ENCODE measurements at regions not wholly inside any gene's neighbourhood (a gene's known extent, or its start where the extent isn't known, plus 50 kb on each side); places are given as distances from the start of the nearest gene placed in this dataset.

DNA sequence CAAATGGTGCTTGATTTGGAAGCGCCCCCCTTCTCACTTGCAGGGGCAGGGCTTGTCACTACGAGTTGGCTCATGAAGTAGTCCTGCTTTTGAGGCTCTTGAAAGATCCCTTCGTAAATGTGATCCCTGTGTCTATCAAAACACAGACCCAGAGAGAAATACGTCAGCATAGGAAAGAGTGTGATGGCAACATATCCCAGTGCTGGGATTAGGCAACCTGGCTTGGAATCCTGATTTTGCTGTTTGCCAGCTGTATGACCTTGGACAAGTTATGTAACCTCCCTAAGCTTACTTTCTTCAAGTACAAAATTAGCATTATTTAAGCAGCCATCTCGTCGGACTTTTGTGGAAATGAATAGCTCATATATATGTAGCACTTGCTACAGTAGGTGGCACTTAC, 228.4 kb downstream of the ATG4C start:
- TF ChIP-seq, protein P1, sequence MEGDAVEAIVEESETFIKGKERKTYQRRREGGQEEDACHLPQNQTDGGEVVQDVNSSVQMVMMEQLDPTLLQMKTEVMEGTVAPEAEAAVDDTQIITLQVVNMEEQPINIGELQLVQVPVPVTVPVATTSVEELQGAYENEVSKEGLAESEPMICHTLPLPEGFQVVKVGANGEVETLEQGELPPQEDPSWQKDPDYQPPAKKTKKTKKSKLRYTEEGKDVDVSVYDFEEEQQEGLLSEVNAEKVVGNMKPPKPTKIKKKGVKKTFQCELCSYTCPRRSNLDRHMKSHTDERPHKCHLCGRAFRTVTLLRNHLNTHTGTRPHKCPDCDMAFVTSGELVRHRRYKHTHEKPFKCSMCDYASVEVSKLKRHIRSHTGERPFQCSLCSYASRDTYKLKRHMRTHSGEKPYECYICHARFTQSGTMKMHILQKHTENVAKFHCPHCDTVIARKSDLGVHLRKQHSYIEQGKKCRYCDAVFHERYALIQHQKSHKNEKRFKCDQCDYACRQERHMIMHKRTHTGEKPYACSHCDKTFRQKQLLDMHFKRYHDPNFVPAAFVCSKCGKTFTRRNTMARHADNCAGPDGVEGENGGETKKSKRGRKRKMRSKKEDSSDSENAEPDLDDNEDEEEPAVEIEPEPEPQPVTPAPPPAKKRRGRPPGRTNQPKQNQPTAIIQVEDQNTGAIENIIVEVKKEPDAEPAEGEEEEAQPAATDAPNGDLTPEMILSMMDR (IDR thresholded peaks at IDR 0.05) = no peak
- TF ChIP-seq EZH2 (IDR thresholded peaks at IDR 0.05; ENCODE audit: borderline replicate concordance, insufficient read depth, low read depth, low read length, poor library complexity, severe bottlenecking) = no peak

Data from B cell (primary cell).